Omental fat pad (tissue), 3 donors: ENCODE measurements at regions not wholly inside any gene's neighbourhood (a gene's known extent, or its start where the extent isn't known, plus 50 kb on each side); places are given as distances from the start of the nearest gene placed in this dataset.

Source experiments
- ATAC-seq: fragments of 150-250 bp; one replicate; pipeline ENCODE4 v1.9.1; 2016; ENCODE audit warnings: mild to moderate bottlenecking, moderate library complexity; ENCODE audit not compliant: low FRiP score
- DNase-seq: peaks from one replicate; pipeline ENCODE4 v3.0.0-alpha.2; 2019; ENCODE audit warnings: low spot score
- TF ChIP-seq, protein P1 (sequence below), 3 donors: fragments of 450-650 bp; IDR thresholded peaks; one replicate each; pipeline ENCODE4 v1.5.1; 2016 to 2017; ENCODE audit warnings: antibody characterized with exemption in 3 of 3, mild to moderate bottlenecking in 3 of 3, moderate library complexity in 2 of 3

DNA sequence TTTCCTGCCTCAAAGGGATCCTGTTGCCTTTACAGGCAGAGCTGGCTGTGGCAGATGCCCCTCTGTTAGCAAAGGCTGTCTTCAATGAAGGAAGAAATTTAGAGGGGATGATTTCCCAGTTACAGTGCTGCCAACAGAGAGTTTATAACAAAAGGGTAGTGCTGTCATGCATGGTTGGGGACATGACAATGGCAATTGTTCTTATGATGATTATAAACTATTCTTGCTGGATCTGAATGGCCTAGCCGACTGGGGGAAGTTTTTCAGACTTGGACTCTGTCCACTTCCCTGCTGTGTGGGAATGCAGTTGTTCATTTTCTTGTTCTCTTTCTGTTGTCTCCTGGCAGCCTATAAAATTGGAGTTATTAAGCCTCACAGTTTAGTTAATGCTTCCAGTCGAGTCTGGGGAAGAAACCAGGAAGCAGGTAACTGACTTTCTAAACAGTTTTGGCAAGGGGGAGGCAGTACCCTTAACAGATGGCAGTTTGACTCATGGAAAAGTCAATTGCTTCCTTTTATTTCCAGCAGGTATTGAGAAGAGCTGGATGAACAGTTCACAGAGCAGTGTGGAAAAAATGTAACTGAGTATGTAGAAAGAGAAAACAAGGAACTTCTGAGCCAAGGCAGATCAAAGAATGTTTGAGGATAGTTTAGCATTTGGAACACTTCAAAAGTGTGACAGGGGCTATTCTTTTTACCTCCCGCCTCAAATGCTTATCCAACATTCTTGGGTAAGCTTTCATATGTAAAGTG is 582.6 kb downstream of the RAPGEF2 start:
- ATAC-seq (no peak), DNase-seq (no peak)
- TF ChIP-seq, protein P1, sequence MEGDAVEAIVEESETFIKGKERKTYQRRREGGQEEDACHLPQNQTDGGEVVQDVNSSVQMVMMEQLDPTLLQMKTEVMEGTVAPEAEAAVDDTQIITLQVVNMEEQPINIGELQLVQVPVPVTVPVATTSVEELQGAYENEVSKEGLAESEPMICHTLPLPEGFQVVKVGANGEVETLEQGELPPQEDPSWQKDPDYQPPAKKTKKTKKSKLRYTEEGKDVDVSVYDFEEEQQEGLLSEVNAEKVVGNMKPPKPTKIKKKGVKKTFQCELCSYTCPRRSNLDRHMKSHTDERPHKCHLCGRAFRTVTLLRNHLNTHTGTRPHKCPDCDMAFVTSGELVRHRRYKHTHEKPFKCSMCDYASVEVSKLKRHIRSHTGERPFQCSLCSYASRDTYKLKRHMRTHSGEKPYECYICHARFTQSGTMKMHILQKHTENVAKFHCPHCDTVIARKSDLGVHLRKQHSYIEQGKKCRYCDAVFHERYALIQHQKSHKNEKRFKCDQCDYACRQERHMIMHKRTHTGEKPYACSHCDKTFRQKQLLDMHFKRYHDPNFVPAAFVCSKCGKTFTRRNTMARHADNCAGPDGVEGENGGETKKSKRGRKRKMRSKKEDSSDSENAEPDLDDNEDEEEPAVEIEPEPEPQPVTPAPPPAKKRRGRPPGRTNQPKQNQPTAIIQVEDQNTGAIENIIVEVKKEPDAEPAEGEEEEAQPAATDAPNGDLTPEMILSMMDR (IDR thresholded peaks at IDR 0.05), result no peak

DNA sequence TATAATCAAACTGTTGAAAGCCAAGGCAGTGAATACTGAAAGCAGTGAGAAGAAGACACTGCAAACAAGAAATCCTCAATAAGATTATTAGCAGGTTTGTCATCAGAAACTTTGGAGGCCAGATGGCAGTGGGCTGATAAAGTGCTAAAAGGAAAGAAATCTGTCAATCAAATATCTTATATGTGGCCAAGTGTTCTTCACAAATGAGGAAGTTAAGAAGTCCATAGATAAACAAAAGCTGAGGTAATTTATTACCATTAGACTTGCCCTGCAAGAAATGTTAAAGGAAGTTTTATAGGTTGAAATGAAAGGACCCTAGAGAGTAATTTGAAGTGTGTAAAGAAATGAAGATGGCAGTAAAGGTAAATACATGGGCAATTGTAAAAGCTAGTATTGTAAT is 586.6 kb downstream of the RAPGEF2 start:
- ATAC-seq (no peak), DNase-seq (no peak)
- TF ChIP-seq, protein P1 (IDR thresholded peaks at IDR 0.05), result no peak

DNA sequence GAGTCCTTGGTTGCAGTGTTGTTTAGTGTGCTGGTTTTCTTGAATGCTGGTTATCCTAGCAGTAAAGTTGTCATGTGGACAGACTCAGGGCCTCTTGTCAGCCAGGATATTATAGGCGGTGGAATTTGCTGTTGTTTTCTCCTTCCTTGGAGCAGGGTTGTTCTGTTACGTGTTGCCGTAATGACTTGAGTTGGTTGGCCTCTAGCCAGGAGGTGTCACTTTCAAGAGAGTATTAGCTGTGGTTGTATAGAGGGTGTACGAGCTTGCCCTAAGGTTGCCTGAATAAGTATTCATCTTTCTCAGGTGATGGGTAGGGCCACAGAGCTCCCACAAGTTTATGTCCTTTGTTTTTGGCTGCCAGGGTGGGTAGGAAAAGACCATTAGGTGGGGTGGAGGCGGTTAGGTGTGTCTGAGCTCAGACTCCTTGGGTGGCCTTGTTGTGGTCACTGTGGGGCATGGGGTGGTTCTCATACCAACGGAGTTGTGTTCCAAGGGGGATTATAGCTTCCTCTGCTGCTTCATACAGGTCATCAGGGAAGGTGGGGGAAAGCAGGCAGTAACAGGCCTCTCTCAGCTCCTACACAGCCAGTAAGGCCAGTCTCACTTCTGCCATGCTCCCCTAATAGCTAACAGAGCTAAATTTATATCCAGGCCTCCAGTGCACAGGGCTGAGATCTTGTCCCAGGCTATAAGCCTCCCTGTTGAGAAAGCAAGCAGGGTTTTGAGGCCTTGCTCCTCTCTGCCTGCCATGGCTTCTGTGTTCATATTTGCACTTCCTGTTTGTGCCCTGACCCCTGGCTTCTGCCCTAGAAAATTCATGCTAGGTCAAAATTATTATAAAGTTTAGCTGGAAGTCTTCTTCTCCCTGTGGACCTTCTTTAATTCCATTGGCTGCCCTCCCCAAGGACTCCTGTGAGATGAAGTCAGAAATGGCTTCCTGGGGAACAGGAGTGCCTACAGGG is 594.7 kb downstream of the RAPGEF2 start:
- TF ChIP-seq, protein P1 (IDR thresholded peaks at IDR 0.05), result no peak
- no peak for ATAC-seq
- DNase-seq, result no peak

DNA sequence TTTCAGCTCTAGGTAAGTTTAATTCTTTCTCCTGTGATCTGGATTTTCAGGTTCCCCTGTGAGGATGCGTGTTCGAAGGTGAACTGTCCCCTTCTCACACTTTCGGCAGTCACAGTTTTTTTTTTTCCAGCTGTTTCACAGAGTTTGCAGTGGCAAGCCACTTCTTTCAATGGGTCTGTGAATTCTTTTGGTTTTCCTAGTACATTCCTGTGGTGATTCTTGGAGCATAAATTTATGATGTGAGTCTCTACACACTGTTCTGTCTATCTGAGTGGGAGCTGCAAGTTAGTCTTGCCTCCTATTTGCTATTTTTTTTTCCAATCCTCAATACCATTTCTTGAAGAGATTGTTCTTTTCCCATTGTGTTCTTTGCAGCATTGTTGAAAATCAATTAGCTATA is 595.5 kb downstream of the RAPGEF2 start:
- ATAC-seq (no peak), DNase-seq (no peak)
- TF ChIP-seq, protein P1 (IDR thresholded peaks at IDR 0.05), result no peak

DNA sequence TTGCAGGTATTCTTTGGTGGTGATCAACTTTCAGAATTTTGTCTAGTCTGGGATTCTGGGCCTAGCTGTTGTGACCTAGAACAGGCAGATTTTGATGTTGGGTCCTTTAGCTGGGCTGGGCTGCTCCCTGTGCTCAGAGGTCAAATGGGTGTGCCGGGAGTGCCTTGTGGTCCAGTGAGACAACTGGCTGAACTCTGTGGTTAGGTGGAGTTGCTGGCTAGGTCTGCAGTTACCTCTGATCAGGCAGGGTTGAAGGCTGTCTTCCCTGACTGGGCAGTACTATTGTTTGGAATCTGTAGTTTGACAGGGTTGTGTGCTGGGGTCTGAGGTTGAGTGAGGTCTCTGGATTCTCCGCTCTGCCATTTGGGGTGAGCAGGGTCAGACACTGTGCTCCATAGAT is 599.3 kb downstream of the RAPGEF2 start:
- TF ChIP-seq, protein P1 (IDR thresholded peaks at IDR 0.05), result no peak
- DNase-seq, result no peak
- ATAC-seq, result no peak

DNA sequence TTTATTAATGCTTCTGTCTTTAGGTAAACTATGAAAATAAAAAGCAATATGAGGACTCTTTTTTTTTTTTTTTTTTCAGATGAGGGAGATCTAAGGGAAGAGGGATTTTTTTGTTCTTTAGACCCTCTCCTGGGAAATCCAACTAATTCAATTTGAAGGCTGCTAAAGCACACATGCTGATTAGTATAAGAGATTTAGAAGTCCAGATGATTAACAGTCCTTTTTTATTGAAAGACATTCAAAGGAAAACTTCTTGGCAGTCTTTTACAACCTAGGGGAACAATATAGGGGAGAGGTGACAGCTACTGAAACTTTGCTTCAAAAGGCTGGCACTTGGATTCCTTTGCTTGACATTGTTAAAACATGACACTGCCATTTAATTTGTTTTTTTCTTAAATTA is 602.5 kb downstream of the RAPGEF2 start:
- TF ChIP-seq, protein P1 (IDR thresholded peaks at IDR 0.05), result no peak
- DNase-seq, result no peak
- no peak for ATAC-seq
